Spleen (tissue), 7 donors: ENCODE measurements at regions not wholly inside any gene's neighbourhood (a gene's known extent, or its start where the extent isn't known, plus 50 kb on each side); places are given as distances from the start of the nearest gene placed in this dataset.

Source experiments
- CTCF ChIP-seq, 11 experiments: fragments of 200-600 bp in 7 of 11; fragments of 450-650 bp in 4 of 11; sonication (generic) in 4 of 11; IDR thresholded peaks in 8 of 11; conservative IDR thresholded peaks in 3 of 11; 1 replicate in 7 of 11; 2 replicates in 4 of 11; pipeline versions ENCODE4 v1.4.0 to v1.8.0; 2016 to 2021; ENCODE audit warnings: antibody characterized with exemption in 11 of 11, inconsistent platforms in 4 of 11, mild to moderate bottlenecking in 1 of 11
- POLR2A ChIP-seq, 3 donors: fragments of 450-650 bp; IDR thresholded peaks; one replicate each; pipeline ENCODE4 v1.5.1; 2017; ENCODE audit warnings: antibody characterized with exemption in 3 of 3, mild to moderate bottlenecking in 1 of 3
- POLR2AphosphoS5 ChIP-seq, 3 donors: sonication (generic); formaldehyde crosslinking; IDR thresholded peaks; one replicate each; pipeline ENCODE4 v1.5.1; 2017; ENCODE audit warnings: antibody characterized with exemption in 3 of 3
- donor health status: DM: no; HTN: no; CAD: no; lungs with moderate emphysema.
- donor health status: DM: no; HTN: no; CAD: no.
- donor health status: DM: no; HTN: no; CAD: no.

DNA sequence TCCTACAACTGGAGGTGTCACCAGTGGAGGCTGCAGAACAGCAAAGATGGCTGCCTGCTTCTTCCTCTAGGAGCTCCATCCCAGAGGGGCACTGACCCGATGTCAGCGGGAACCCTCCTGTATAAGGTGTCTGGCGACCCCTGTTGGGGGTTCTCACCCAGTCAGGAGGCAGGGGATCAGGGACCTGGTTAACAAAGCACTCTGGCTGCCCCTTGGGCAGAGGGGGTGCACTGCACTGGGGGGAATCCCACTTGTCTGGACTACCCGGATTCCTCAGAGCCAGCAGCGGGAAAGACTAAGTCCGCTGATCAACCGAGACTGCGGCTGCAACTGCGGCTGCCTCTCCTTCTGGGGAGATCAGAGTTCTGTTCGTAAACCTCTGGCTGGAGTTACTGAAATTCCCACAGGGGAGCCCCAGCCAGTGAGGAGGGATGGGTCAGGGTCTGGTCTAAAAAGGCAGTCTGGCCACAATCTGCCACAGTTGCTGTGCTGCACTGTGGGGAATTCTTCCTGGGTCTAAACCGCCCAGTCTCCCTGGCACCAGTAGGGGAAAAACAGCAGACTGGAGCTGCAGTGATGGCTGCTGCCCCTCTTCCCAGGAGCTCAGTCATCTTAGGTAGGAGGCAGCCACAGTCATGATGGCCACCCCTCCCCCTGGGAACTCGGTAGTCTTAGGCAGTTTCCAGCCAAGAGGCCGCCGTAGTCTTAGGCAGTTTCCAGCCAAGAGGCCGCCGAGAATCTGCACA, 213.4 kb downstream of the CYB561 start:
- no peak for TF ChIP-seq CTCF (IDR thresholded peaks at IDR 0.05 in 8 of 11, conservative IDR thresholded peaks at IDR 0.05 in 3 of 11)
- no peak for TF ChIP-seq POLR2AphosphoS5 (IDR thresholded peaks at IDR 0.05)
- TF ChIP-seq POLR2A (IDR thresholded peaks at IDR 0.05), result no peak
